Loucy (cell line): ENCODE measurements at regions not wholly inside any gene's neighbourhood (a gene's known extent, or its start where the extent isn't known, plus 50 kb on each side); places are given as distances from the start of the nearest gene placed in this dataset.

ENCODE experiments used
- H2AFZ ChIP-seq: fragments of 200-600 bp; sonication (generic); 2 replicates; pipeline ENCODE4 v1.6.0; 2016; ENCODE audit warnings: antibody characterized with exemption, mild to moderate bottlenecking, low read length, moderate library complexity
- H3F3A ChIP-seq: fragments of 200-600 bp; 2 replicates; pipeline ENCODE4 v1.6.0; 2016; ENCODE audit warnings: antibody characterized with exemption, low read depth, mild to moderate bottlenecking
- H3K27me3 ChIP-seq: fragments of 200-600 bp; sonication (generic); 2 replicates; pipeline ENCODE4 v1.6.1; 2014; ENCODE audit warnings: low read length, mild to moderate bottlenecking; ENCODE audit not compliant: insufficient read depth, poor library complexity, severe bottlenecking
- H3K36me3 ChIP-seq: fragments of 200-600 bp; sonication (generic); 2 replicates; pipeline ENCODE4 v1.6.1; 2016; ENCODE audit warnings: low read length; ENCODE audit not compliant: insufficient read depth
- H3K4me1 ChIP-seq: fragments of 200-600 bp; sonication (generic); 2 replicates; pipeline ENCODE4 v1.5.1; 2014; ENCODE audit warnings: low read length, mild to moderate bottlenecking; ENCODE audit not compliant: insufficient read depth, poor library complexity, severe bottlenecking
- H3K4me2 ChIP-seq: fragments of 200-600 bp; sonication (generic); 2 replicates; pipeline ENCODE4 v1.6.0; 2014; ENCODE audit warnings: antibody characterized with exemption, low read length, low read depth, mild to moderate bottlenecking; ENCODE audit not compliant: poor library complexity, severe bottlenecking
- H3K4me3 ChIP-seq: fragments of 200-600 bp; sonication (generic); 2 replicates; pipeline ENCODE4 v1.5.1; 2014; ENCODE audit warnings: low read length, mild to moderate bottlenecking, mixed read lengths; ENCODE audit not compliant: poor library complexity, severe bottlenecking
- H3K79me2 ChIP-seq: fragments of 200-600 bp; sonication (generic); 2 replicates; pipeline ENCODE4 v1.6.1; 2014; ENCODE audit warnings: low read length; ENCODE audit not compliant: insufficient read depth
- H3K9ac ChIP-seq: fragments of 200-600 bp; sonication (generic); 2 replicates; pipeline ENCODE4 v1.6.0; 2014; ENCODE audit warnings: mild to moderate bottlenecking, low read depth, low read length, moderate library complexity; ENCODE audit not compliant: poor library complexity, severe bottlenecking
- H3K9me2 ChIP-seq: fragments of 200-600 bp; sonication (generic); replicated peaks from 2 replicates; pipeline ENCODE4 v1.6.1; 2016; ENCODE audit warnings: low read depth, low read length, mixed read lengths
- H3K9me3 ChIP-seq: fragments of 200-600 bp; sonication (generic); 2 replicates; pipeline ENCODE4 v1.6.1; 2014; ENCODE audit warnings: mild to moderate bottlenecking, antibody characterized with exemption, low read length, low read depth; ENCODE audit not compliant: insufficient read depth
- H4K20me1 ChIP-seq: fragments of 200-600 bp; sonication (generic); 2 replicates; pipeline ENCODE4 v1.6.0; 2014; ENCODE audit warnings: antibody characterized with exemption, low read length, mild to moderate bottlenecking; ENCODE audit not compliant: insufficient read depth, poor library complexity, severe bottlenecking
- EZH2phosphoT487 ChIP-seq: fragments of 200-600 bp; IDR thresholded peaks from 2 replicates; pipeline ENCODE4 v1.6.1; 2018; ENCODE audit warnings: antibody characterized with exemption, mild to moderate bottlenecking, moderate library complexity, borderline replicate concordance
- TF ChIP-seq, protein P1 (sequence below): fragments of 200-600 bp; sonication (generic); conservative IDR thresholded peaks from 2 replicates; pipeline ENCODE4 v1.5.1; 2014; ENCODE audit warnings: mild to moderate bottlenecking, antibody characterized with exemption, low read length

- Histone ChIP-seq H3K27me3 (no peaks in the 10 kb centered on the region), H3K9ac (no peak overlapping the region), H3K4me3 (no peak overlapping the region), H3K4me1 (no peaks in the 10 kb centered on the region), H3K9me2 (0 out of 2 replicates have a peak, but pooled peaks cover 3% of the 10 kb centered on the region), H3K79me2 (no peaks in the 10 kb centered on the region), H3F3A (no peaks in the 10 kb centered on the region), H3K36me3 (no peaks in the 10 kb centered on the region), H3K4me2 (no peak overlapping the region), H3K9me3 (no peaks in the 10 kb centered on the region), H2AFZ (no peak overlapping the region), H4K20me1 (no peaks in the 10 kb centered on the region)
- no peak for TF ChIP-seq EZH2phosphoT487
- TF ChIP-seq, protein P1, sequence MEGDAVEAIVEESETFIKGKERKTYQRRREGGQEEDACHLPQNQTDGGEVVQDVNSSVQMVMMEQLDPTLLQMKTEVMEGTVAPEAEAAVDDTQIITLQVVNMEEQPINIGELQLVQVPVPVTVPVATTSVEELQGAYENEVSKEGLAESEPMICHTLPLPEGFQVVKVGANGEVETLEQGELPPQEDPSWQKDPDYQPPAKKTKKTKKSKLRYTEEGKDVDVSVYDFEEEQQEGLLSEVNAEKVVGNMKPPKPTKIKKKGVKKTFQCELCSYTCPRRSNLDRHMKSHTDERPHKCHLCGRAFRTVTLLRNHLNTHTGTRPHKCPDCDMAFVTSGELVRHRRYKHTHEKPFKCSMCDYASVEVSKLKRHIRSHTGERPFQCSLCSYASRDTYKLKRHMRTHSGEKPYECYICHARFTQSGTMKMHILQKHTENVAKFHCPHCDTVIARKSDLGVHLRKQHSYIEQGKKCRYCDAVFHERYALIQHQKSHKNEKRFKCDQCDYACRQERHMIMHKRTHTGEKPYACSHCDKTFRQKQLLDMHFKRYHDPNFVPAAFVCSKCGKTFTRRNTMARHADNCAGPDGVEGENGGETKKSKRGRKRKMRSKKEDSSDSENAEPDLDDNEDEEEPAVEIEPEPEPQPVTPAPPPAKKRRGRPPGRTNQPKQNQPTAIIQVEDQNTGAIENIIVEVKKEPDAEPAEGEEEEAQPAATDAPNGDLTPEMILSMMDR: no peak
Observed at GRCh38 chr9:17859987-17860386, 281.1 kb downstream of the SH3GL2 start.

DNA sequence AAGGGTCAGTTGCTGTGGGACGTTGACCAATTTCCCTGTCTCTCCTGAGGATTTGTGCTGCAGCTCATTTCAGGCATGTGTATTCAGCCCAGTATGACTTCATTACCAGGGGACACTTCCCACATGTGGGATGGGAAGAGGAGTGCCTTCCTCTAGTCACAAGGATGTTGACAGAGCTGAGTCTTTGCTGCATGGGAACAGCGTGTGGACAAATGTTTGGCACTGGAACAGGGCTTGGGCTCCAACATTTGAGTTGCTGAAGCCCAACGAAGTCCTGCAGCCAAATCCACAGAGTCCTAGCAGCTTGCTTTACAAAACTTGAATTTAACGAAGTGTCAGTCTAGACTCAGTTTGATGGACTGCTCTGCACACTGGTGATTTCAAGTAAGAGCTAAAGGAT lies 283.2 kb downstream of the SH3GL2 start:
- Histone ChIP-seq H3K79me2 (no peaks in the 10 kb centered on the region), H3K4me2 (no peak overlapping the region)

GRCh38 chr9:17862629-17863028 lies 283.8 kb downstream of the SH3GL2 start:
- Histone ChIP-seq H3K9me2 (0 out of 2 replicates have a peak, but pooled peaks cover 4% of the 10 kb centered on the region), H3K4me2 (no peak overlapping the region), H3K79me2 (no peaks in the 10 kb centered on the region), H3K9me3 (no peaks in the 10 kb centered on the region), H4K20me1 (no peaks in the 10 kb centered on the region), H3K9ac (no peak overlapping the region), H2AFZ (no peak overlapping the region), H3K4me3 (no peak overlapping the region), H3K27me3 (no peaks in the 10 kb centered on the region), H3K4me1 (no peaks in the 10 kb centered on the region), H3K36me3 (no peaks in the 10 kb centered on the region), H3F3A (no peaks in the 10 kb centered on the region)
- no peak for TF ChIP-seq EZH2phosphoT487
- TF ChIP-seq, protein P1: no peak

More for the DNA sequence above, 283.2 kb downstream of the SH3GL2 start:
- H3K9ac ChIP-seq: no peak overlapping the region
- no peaks in the 10 kb centered on the region for H3K9me3 ChIP-seq
- H3K36me3 ChIP-seq: no peaks in the 10 kb centered on the region
- H3K27me3 ChIP-seq: no peaks in the 10 kb centered on the region
- no peak overlapping the region for H2AFZ ChIP-seq
- no peaks in the 10 kb centered on the region for H3F3A ChIP-seq
- 0 out of 2 replicates have a peak, but pooled peaks cover 4% of the 10 kb centered on the region for H3K9me2 ChIP-seq
- H3K4me1 ChIP-seq: no peaks in the 10 kb centered on the region
- H4K20me1 ChIP-seq: no peaks in the 10 kb centered on the region
- H3K4me3 ChIP-seq: no peak overlapping the region
- TF ChIP-seq, protein P1: no peak
- TF ChIP-seq EZH2phosphoT487: no peak
